GM12875 (cell line): ENCODE measurements at regions not wholly inside any gene's neighbourhood (a gene's known extent, or its start where the extent isn't known, plus 50 kb on each side); places are given as distances from the start of the nearest gene placed in this dataset.

ENCODE experiments used
- H3K4me3 ChIP-seq: one replicate; pipeline ENCODE4 v1.5.1; 2011; ENCODE audit warnings: low read depth, low read length, control low read depth
- CTCF ChIP-seq: IDR thresholded peaks from 2 replicates; pipeline ENCODE4 v1.5.1; 2011; ENCODE audit warnings: low read depth, mild to moderate bottlenecking, control low read depth, inconsistent platforms, low read length, moderate library complexity, borderline replicate concordance; ENCODE audit not compliant: insufficient read depth

GRCh38 chr6:138563231-138563630 lies 63.9 kb upstream of the NHSL1 start:
- no peak overlapping the region for H3K4me3 ChIP-seq
- no peak for TF ChIP-seq CTCF

DNA sequence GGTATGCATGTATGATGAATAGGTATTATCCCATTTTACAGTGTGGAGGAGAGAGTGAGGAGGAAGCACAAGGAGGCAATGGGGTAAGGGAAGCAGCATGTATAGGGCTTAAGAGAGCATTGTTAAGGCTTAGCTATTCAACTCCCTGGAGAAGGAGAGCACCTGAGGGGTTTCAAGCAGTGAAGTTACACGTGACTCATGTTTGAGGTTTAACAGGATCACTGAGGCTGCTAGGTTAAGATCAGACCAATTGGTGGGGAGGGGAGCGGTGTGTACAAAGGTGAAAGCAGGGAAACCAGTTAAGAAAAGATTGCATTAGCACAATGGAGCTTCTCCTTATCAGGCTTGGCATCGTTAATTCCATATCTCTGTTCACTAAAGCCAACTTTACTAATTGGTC lies 64.4 kb upstream of the NHSL1 start:
- H3K4me3 ChIP-seq, result no peak overlapping the region
- TF ChIP-seq CTCF, result no peak

GRCh38 chr6:138564170-138564721 lies 65.0 kb upstream of the NHSL1 start:
- TF ChIP-seq CTCF, result no peak
- no peak overlapping the region for H3K4me3 ChIP-seq

- no peak for TF ChIP-seq CTCF
- H3K4me3 ChIP-seq, result no peak overlapping the region
Observed at GRCh38 chr6:138567052-138567451, 67.8 kb upstream of the NHSL1 start.

DNA sequence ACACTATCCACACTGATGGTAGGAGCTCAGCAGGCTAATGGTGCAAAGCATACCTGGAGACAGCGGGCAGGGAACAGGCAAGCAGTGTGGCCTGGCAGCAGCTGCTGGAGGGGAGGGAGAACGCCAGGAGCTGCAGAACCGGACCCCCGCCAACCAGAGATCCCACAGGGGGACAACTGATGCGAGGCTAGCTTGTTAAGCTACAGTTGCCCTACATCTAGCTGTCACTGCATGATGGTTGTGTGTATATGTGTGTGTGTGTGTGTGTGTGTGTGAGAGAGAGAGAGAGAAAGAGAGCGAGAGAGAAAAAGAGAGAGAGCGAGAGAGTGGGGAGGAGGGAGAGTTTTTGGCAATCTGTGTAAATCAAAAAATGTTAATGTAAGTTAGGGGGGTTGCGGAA lies 69.7 kb upstream of the NHSL1 start:
- no peak for TF ChIP-seq CTCF
- no peak overlapping the region for H3K4me3 ChIP-seq

DNA sequence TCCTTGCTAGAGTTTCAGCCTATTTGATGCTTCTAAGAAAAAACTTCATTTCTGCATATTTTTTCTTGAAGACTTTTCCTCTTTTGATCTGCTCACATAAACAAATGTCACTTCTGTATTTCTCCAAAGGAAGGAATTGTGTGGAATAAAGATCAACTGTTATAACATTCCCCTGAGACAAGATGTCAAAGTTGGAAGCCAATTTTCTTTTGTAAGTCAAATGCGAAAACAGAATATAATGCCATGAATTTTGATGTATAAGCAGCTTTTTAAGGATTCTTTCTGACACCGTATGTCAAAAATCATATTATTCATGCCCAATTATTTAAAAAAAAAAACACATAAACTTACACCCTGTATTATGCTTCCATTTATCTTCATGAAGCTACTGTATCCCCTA lies 70.3 kb upstream of the NHSL1 start:
- no peak for TF ChIP-seq CTCF

DNA sequence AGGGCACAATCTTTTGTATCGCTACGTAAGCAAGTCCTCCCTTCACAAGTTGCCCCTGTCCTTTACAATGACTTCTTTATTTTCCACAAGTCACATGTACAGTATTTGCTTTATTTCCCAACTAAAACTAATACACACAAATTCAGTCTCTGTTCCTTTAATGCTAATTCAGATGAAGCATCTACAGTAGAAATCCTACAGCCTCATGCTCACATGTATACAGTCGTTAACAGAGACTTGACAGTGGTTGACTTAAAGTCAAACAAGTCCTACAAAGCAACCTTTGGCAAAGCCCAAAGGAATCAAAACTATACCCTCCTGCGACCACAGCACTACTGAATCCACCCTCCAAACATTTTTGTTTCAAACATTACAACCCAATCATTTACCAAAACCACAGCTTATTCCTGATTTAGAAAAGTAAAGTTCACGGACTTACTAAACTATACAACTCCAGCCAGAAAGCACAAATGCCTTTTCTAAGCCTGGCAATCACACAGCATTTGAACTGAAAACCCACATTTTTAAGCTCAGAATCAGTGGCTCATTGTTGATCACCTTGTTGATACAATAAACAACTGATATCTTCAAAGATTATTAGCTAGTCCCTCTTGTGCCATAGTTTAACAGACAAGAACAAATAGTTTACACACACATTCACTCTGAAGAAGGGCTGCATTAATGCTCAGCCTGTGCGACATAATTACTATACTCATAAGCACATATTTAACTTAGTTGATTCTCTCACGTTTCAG lies 70.9 kb upstream of the NHSL1 start:
- TF ChIP-seq CTCF, result no peak
- no peak overlapping the region for H3K4me3 ChIP-seq

More for the DNA sequence above, 70.3 kb upstream of the NHSL1 start:
- H3K4me3 ChIP-seq, result no peak overlapping the region
